Eye (tissue), 1 donor: ENCODE measurements at regions not wholly inside any gene's neighbourhood (a gene's known extent, or its start where the extent isn't known, plus 50 kb on each side); places are given as distances from the start of the nearest gene placed in this dataset.
A peak's percentile ranks its signal among the peaks of the same experiment; 100 is the strongest.

Experiments used
- DNase-seq: peaks from one replicate; pipeline ENCODE4 v3.0.0-alpha.2; 2015

GRCh38 chr7:42756841-42757240 lies 155.0 kb downstream of the C7orf25 start:
- DNase-seq = no peak

- DNase-seq = no peak
Observed at GRCh38 chr7:42753811-42754363, 158.0 kb downstream of the C7orf25 start.

GRCh38 chr7:42753367-42753766 lies 158.5 kb downstream of the C7orf25 start:
- DNase-seq = peak; percentile 27

- DNase-seq = no peak
Observed at GRCh38 chr7:42750172-42750571, 161.7 kb downstream of the C7orf25 start.

GRCh38 chr7:42747044-42747443 lies 164.8 kb downstream of the C7orf25 start:
- DNase-seq = peak; percentile 61

GRCh38 chr7:42746214-42746613 lies 165.7 kb downstream of the C7orf25 start:
- no peak for DNase-seq

GRCh38 chr7:42745357-42746059 lies 166.4 kb downstream of the C7orf25 start:
- DNase-seq = no peak

- DNase-seq = no peak
Observed at GRCh38 chr7:42744746-42745145, 167.1 kb downstream of the C7orf25 start.

- DNase-seq = no peak
Observed at GRCh38 chr7:42743077-42743858, 168.6 kb downstream of the C7orf25 start.

- no peak for DNase-seq
Observed at GRCh38 chr7:42742318-42742717, 169.6 kb downstream of the C7orf25 start.

GRCh38 chr7:42740408-42740807 lies 171.5 kb downstream of the C7orf25 start:
- DNase-seq = no peak

- no peak for DNase-seq
Observed at GRCh38 chr7:42739638-42740037, 172.2 kb downstream of the C7orf25 start.

- DNase-seq = no peak
Observed at GRCh38 chr7:42736931-42737330, 174.9 kb downstream of the C7orf25 start.

GRCh38 chr7:42735081-42735480 lies 176.8 kb downstream of the C7orf25 start:
- DNase-seq = no peak

- no peak for DNase-seq
Observed at GRCh38 chr7:42734568-42734967, 177.3 kb downstream of the C7orf25 start.

- no peak for DNase-seq
Observed at GRCh38 chr7:42733040-42733439, 178.8 kb downstream of the C7orf25 start.

- DNase-seq = no peak
Observed at GRCh38 chr7:42730586-42730985, 181.3 kb downstream of the C7orf25 start.

- DNase-seq = no peak
Observed at GRCh38 chr7:42729053-42729765, 182.7 kb downstream of the C7orf25 start.

- DNase-seq = no peak
Observed at GRCh38 chr7:42727451-42727850, 184.4 kb downstream of the C7orf25 start.

GRCh38 chr7:42726066-42726785 lies 185.6 kb downstream of the C7orf25 start:
- DNase-seq = no peak

GRCh38 chr7:42722716-42723115 lies 189.2 kb downstream of the C7orf25 start:
- no peak for DNase-seq

GRCh38 chr7:42722198-42722597 lies 189.7 kb downstream of the C7orf25 start:
- DNase-seq = no peak
